ENCODE measurements at regions not wholly inside any gene's neighbourhood (a gene's known extent, or its start where the extent isn't known, plus 50 kb on each side); places are given as distances from the start of the nearest gene placed in this dataset.

- TF ChIP-seq CTCF (IDR thresholded peaks at IDR 0.05; ENCODE audit: insufficient read depth, low read depth, low read length), result no peak
- DNase-seq (ENCODE audit: low read depth), result no peak
- no peak overlapping the region for H3K4me3 ChIP-seq (ENCODE audit: low read depth, low read length)
Measured at GRCh38 chr17:71302721-71303549, 817.9 kb upstream of the SOX9 start.

GRCh38 chr17:71304498-71305158 lies 816.2 kb upstream of the SOX9 start:
- TF ChIP-seq CTCF (IDR thresholded peaks at IDR 0.05; ENCODE audit: insufficient read depth, low read depth, low read length), result no peak
- DNase-seq (ENCODE audit: low read depth), result no peak
- H3K4me3 ChIP-seq (ENCODE audit: low read depth, low read length), result no peak overlapping the region

GRCh38 chr17:71313866-71314265 lies 807.0 kb upstream of the SOX9 start:
- DNase-seq (ENCODE audit: low read depth), result no peak
- no peak for TF ChIP-seq CTCF (IDR thresholded peaks at IDR 0.05; ENCODE audit: insufficient read depth, low read depth, low read length)
- no peak overlapping the region for H3K4me3 ChIP-seq (ENCODE audit: low read depth, low read length)

GRCh38 chr17:71315568-71315967 lies 805.3 kb upstream of the SOX9 start:
- TF ChIP-seq CTCF (IDR thresholded peaks at IDR 0.05; ENCODE audit: insufficient read depth, low read depth, low read length), result no peak

GRCh38 chr17:71316176-71316897 lies 804.5 kb upstream of the SOX9 start:
- no peak for TF ChIP-seq CTCF (IDR thresholded peaks at IDR 0.05; ENCODE audit: insufficient read depth, low read depth, low read length)
- no peak overlapping the region for H3K4me3 ChIP-seq (ENCODE audit: low read depth, low read length)
- no peak for DNase-seq (ENCODE audit: low read depth)

More at GRCh38 chr17:71315568-71315967, 805.3 kb upstream of the SOX9 start:
- no peak for DNase-seq (ENCODE audit: low read depth)
- H3K4me3 ChIP-seq (ENCODE audit: low read depth, low read length), result no peak overlapping the region

- H3K4me3 ChIP-seq (ENCODE audit: low read depth, low read length), result no peak overlapping the region
- no peak for DNase-seq (ENCODE audit: low read depth)
- TF ChIP-seq CTCF (IDR thresholded peaks at IDR 0.05; ENCODE audit: insufficient read depth, low read depth, low read length), result no peak
Measured at GRCh38 chr17:71320009-71320796, 800.6 kb upstream of the SOX9 start.

Measured in fibroblast of villous mesenchyme (primary cell).